Panc1 (cell line): ENCODE measurements at regions not wholly inside any gene's neighbourhood (a gene's known extent, or its start where the extent isn't known, plus 50 kb on each side); places are given as distances from the start of the nearest gene placed in this dataset.

Source experiments
- POLR2AphosphoS5 ChIP-seq: IDR thresholded peaks from 2 replicates; pipeline ENCODE4 v1.6.1; 2012; ENCODE audit warnings: mild to moderate bottlenecking, low read depth, low read length, moderate library complexity
- TF ChIP-seq, protein P1 (sequence below): fragments of 450-650 bp; IDR thresholded peaks from 2 replicates; pipeline ENCODE4 v1.5.1; 2017; ENCODE audit warnings: mild to moderate bottlenecking
- TF ChIP-seq, protein P2 (sequence below), 2 experiments: IDR thresholded peaks; 2 replicates each; pipeline ENCODE4 v1.6.1; 2011 to 2012; ENCODE audit warnings: low read depth in 2 of 2, control low read depth in 1 of 2, low read length in 1 of 2, mild to moderate bottlenecking in 1 of 2, moderate library complexity in 1 of 2; ENCODE audit not compliant: insufficient read depth in 1 of 2

DNA sequence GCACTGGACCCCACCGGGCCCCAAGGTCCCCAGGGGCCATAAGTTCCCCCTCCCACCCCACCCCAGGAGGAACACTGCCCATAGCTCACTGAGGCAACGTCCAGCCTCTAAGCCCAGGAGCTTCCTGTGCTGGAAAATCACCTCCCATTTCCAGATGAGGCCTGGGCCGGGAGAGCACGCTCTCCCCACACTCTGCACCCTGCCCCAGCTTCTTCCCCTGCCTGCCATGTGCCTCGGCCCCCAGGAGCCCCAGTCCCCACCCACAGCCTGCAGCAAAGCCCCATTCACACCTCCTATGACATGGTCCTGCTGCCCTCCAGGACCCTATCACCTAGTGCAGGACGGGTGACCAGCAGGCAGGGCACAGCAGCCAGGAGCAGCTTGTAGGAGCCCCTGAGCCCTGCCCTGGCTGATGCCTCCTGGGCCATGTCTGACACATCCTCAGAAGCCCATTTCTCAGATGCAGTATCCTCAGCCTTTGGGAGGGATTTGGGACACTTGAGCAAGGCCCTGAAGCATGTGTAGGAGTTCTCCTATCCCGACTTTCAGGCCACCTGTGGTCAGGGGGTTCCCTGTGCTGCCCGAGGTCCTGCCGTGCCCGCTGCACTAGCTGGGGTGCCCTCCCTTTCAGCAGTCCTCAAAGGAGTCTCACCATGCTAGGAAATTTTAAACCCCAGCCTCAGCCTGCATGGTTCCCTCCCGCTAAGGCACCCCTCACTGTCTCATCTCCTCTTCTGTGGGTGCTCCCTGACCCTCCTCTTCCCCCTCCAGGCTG is 119.4 kb upstream of the FOXD4L5 start:
- TF ChIP-seq, protein P1, sequence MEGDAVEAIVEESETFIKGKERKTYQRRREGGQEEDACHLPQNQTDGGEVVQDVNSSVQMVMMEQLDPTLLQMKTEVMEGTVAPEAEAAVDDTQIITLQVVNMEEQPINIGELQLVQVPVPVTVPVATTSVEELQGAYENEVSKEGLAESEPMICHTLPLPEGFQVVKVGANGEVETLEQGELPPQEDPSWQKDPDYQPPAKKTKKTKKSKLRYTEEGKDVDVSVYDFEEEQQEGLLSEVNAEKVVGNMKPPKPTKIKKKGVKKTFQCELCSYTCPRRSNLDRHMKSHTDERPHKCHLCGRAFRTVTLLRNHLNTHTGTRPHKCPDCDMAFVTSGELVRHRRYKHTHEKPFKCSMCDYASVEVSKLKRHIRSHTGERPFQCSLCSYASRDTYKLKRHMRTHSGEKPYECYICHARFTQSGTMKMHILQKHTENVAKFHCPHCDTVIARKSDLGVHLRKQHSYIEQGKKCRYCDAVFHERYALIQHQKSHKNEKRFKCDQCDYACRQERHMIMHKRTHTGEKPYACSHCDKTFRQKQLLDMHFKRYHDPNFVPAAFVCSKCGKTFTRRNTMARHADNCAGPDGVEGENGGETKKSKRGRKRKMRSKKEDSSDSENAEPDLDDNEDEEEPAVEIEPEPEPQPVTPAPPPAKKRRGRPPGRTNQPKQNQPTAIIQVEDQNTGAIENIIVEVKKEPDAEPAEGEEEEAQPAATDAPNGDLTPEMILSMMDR = no peak
- TF ChIP-seq, protein P2, sequence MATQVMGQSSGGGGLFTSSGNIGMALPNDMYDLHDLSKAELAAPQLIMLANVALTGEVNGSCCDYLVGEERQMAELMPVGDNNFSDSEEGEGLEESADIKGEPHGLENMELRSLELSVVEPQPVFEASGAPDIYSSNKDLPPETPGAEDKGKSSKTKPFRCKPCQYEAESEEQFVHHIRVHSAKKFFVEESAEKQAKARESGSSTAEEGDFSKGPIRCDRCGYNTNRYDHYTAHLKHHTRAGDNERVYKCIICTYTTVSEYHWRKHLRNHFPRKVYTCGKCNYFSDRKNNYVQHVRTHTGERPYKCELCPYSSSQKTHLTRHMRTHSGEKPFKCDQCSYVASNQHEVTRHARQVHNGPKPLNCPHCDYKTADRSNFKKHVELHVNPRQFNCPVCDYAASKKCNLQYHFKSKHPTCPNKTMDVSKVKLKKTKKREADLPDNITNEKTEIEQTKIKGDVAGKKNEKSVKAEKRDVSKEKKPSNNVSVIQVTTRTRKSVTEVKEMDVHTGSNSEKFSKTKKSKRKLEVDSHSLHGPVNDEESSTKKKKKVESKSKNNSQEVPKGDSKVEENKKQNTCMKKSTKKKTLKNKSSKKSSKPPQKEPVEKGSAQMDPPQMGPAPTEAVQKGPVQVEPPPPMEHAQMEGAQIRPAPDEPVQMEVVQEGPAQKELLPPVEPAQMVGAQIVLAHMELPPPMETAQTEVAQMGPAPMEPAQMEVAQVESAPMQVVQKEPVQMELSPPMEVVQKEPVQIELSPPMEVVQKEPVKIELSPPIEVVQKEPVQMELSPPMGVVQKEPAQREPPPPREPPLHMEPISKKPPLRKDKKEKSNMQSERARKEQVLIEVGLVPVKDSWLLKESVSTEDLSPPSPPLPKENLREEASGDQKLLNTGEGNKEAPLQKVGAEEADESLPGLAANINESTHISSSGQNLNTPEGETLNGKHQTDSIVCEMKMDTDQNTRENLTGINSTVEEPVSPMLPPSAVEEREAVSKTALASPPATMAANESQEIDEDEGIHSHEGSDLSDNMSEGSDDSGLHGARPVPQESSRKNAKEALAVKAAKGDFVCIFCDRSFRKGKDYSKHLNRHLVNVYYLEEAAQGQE (IDR thresholded peaks at IDR 0.05; ENCODE audit: insufficient read depth in 1 of 2, low read depth in 2 of 2, low read length in 1 of 2) = no peak
- TF ChIP-seq POLR2AphosphoS5 = no peak
